ENCODE measurements at regions not wholly inside any gene's neighbourhood (a gene's known extent, or its start where the extent isn't known, plus 50 kb on each side); places are given as distances from the start of the nearest gene placed in this dataset.

DNA sequence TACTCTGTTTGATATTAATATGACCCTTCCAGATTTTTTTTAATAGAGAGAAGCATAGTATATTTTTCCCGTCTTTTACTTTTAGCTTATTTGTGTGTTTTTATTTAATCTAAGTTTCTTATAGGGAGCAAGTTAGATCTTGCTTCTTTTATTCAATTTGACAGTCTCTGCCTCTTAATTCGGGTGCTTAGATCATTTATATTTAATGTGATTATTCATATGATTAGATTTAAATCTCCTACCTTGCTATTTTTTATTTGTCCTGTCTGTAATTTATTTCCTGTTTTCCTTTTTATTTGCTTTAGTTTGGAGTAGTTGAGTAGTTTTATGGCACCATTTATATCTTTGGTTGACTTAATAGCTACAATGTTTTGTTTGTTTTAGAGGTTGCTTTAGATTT is 66.1 kb downstream of the GJD2 start:
- Histone ChIP-seq H3K27ac (no peak overlapping the region), H3K36me3 (no peaks in the 10 kb centered on the region), H3K4me1 (ENCODE audit: low read depth) (no peaks in the 10 kb centered on the region), H3K27me3 (no peaks in the 10 kb centered on the region), H3K9me3 (ENCODE audit: low read depth) (no peaks in the 10 kb centered on the region), H3K4me3 (no peak overlapping the region)
- DNase-seq (ENCODE audit: low read depth in 1 of 2, low spot score in 1 of 2), result no peak
- TF ChIP-seq, protein P1, sequence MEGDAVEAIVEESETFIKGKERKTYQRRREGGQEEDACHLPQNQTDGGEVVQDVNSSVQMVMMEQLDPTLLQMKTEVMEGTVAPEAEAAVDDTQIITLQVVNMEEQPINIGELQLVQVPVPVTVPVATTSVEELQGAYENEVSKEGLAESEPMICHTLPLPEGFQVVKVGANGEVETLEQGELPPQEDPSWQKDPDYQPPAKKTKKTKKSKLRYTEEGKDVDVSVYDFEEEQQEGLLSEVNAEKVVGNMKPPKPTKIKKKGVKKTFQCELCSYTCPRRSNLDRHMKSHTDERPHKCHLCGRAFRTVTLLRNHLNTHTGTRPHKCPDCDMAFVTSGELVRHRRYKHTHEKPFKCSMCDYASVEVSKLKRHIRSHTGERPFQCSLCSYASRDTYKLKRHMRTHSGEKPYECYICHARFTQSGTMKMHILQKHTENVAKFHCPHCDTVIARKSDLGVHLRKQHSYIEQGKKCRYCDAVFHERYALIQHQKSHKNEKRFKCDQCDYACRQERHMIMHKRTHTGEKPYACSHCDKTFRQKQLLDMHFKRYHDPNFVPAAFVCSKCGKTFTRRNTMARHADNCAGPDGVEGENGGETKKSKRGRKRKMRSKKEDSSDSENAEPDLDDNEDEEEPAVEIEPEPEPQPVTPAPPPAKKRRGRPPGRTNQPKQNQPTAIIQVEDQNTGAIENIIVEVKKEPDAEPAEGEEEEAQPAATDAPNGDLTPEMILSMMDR (IDR thresholded peaks at IDR 0.05; ENCODE audit: low read depth, low read length), result no peak

DNA sequence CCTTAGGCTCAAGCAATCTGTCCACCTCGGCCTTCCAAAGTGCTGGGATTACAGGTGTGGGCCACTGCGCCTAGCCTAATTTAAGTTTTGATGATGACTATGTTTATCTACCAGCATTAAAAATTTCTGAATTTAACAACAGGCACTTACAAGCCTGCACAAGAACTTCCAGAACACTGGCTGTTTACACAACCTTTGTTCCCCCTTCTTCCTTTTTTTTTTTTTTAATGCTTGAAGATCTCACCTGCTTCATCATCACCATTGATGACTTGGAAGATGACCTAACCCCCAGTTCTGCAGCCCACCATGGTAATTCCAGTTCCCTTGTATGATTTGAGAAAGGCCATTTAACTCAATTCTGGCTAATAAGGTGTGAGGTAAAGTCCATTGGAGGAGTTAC is 70.4 kb downstream of the GJD2 start:
- Histone ChIP-seq H3K4me3 (no peak overlapping the region), H3K9me3 (ENCODE audit: low read depth) (no peaks in the 10 kb centered on the region), H3K27ac (no peak overlapping the region), H3K4me1 (ENCODE audit: low read depth) (no peaks in the 10 kb centered on the region), H3K36me3 (no peaks in the 10 kb centered on the region), H3K27me3 (peaks cover 7% of the 10 kb centered on the region)
- TF ChIP-seq, protein P1 (IDR thresholded peaks at IDR 0.05; ENCODE audit: low read depth, low read length), result no peak
- no peak for DNase-seq (ENCODE audit: low read depth in 1 of 2, low spot score in 1 of 2)

DNA sequence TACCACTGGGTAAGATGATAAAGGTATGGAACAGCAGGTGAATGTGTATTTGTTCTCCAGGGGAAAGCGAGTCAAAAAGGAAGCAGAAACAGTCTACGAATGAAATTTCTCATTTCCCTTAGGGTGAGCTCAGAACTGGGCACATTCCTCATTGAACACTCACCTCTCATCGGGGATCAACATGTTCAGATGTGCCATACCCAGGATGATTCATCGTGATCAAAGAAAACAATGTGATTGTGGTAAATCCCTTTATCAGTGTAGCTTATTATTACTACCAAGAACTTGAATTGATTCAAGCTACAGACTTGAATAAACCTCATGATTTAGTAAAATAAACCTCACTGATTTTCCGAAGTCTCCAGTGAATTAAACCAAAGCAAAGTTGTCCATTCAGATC is 72.1 kb downstream of the GJD2 start:
- no peak for DNase-seq (ENCODE audit: low read depth in 1 of 2, low spot score in 1 of 2)
- Histone ChIP-seq H3K4me3 (no peak overlapping the region), H3K4me1 (ENCODE audit: low read depth) (no peaks in the 10 kb centered on the region), H3K27ac (no peak overlapping the region), H3K36me3 (no peaks in the 10 kb centered on the region), H3K27me3 (peaks cover 7% of the 10 kb centered on the region), H3K9me3 (ENCODE audit: low read depth) (no peaks in the 10 kb centered on the region)
- TF ChIP-seq, protein P1 (IDR thresholded peaks at IDR 0.05; ENCODE audit: low read depth, low read length), result no peak

DNA sequence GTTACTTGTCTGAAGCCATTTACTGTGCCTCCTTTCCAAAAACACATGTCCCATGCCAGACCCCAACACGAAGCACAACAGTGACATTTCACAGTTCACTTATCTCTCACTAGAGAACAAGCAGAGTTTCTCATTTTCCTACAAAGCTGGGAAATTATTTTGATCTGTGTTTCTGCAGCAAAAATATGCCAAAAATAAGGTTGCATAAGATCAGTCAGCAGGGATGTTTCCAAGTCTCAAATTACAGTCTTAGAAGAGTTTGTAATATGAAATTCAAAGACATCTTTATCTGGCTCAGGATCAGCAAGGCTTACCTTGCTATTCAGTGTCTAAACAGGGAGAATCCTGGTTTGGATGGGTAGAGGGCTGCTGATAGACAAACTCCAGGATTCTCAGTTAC is 75.5 kb downstream of the GJD2 start:
- H3K9me3 ChIP-seq (ENCODE audit: low read depth), result no peaks in the 10 kb centered on the region
- H3K36me3 ChIP-seq, result no peaks in the 10 kb centered on the region
- no peak overlapping the region for H3K4me3 ChIP-seq
- TF ChIP-seq, protein P1 (IDR thresholded peaks at IDR 0.05; ENCODE audit: low read depth, low read length), result no peak
- no peaks in the 10 kb centered on the region for H3K4me1 ChIP-seq (ENCODE audit: low read depth)
- no peak overlapping the region for H3K27ac ChIP-seq
- peaks cover 12% of the 10 kb centered on the region for H3K27me3 ChIP-seq
- no peak for DNase-seq (ENCODE audit: low read depth in 1 of 2, low spot score in 1 of 2)

DNA sequence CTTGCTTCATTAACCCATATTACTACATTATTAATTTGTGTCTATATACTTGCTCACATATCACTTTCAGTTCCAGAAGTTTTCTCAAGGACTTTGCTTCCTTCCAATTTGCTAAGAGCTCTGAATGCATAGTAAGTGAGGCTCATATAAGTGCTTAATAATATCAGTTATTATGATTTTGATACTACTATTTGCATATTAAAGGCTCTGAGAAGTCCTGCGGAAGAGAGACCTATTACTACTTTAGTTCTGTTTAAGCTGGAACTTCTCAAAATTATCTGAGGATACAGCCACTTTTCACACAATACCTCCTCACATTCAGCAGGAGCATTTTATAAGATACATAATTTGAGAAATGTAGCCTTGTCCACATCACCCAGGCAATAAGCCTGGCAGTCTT is 81.6 kb downstream of the GJD2 start:
- Histone ChIP-seq H3K27ac (no peak overlapping the region), H3K9me3 (ENCODE audit: low read depth) (no peaks in the 10 kb centered on the region), H3K4me3 (no peak overlapping the region), H3K27me3 (peaks cover 8% of the 10 kb centered on the region), H3K4me1 (ENCODE audit: low read depth) (no peaks in the 10 kb centered on the region), H3K36me3 (no peaks in the 10 kb centered on the region)
- no peak for DNase-seq (ENCODE audit: low read depth in 1 of 2, low spot score in 1 of 2)
- TF ChIP-seq, protein P1 (IDR thresholded peaks at IDR 0.05; ENCODE audit: low read depth, low read length), result no peak

Data from cardiac muscle cell (in vitro differentiated cells and primary cell).